ENCODE measurements at regions not wholly inside any gene's neighbourhood (a gene's known extent, or its start where the extent isn't known, plus 50 kb on each side); places are given as distances from the start of the nearest gene placed in this dataset.

GRCh38 chr22:47238690-47239473 lies 476.4 kb downstream of the TBC1D22A start:
- no peak for TF ChIP-seq GATA2 (IDR thresholded peaks at IDR 0.05; ENCODE audit: low read depth, low read length)
- no peak for TF ChIP-seq GATA3 (IDR thresholded peaks at IDR 0.05; ENCODE audit: low read depth, low read length)
